NCI-H460 (cell line): ENCODE measurements at regions not wholly inside any gene's neighbourhood (a gene's known extent, or its start where the extent isn't known, plus 50 kb on each side); places are given as distances from the start of the nearest gene placed in this dataset.

ENCODE experiments used
- DNase-seq: peaks from one replicate; pipeline ENCODE4 v3.0.0-alpha.2; 2016; ENCODE audit warnings: low read depth; ENCODE audit errors: extremely low read depth

DNA sequence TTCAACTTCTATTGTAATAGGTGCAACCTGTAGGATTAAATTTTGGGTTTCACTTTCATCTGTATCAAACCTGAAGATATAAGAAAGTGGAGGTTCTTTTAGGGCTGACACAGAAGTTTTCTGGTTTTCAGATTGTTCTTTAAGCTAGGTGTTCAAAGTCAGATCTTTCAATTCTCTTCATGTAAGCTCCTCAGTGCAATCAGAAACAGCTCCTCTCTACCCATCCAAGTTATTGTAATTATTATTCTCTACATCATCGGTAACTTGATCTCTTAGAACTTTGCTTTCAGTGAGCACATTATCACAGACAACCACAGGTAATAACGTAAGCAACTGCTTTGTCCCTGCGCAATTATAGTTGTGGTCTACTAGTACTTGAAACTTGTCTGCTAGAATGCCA lies 179.4 kb downstream of the MYCN start:
- DNase-seq: no peak

DNA sequence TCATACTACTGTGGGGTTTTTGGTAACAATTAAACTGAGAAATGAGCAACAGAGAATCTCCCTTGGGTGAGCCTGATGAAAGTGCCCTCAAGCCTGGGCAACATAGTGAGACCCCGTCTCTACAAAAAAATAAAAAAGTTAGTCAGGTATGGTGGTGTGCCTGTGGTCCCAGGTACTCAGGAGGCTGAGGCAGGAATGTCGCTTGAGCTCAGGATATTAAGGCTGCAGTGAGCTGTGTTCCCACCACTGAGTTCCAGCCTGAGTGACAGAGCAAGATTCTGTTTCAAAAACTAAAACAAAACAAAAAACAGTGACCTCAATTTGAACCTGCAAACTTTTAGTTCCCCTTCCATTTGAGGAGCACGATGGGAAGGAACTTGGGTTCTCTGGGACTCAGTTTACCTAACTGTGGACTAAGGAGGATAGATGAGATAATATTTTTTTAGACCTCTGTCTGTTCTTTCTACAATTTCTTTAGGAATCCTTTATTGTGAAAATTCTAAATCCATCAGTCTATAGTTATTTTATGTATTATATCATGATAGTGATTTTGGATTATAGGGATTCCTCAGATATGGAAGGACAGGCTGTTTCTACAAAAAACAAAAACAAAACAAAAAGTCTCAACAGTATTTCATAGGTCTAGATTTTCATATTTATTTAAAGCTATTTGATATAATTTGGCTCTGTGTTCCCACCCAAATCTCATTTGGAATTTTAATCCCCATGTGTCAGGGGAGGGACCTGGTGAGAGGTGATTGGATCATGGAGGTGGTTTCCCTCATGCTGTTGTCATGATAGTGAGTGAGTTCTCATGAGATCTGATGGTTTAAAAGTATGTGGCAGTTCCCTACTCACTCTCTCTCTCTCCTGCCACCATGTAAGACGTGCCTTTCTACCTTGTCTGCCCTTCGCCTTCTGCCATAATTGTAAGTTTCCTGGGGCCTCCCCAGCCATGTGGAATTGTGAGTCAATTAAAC lies 178.6 kb downstream of the MYCN start:
- no peak for DNase-seq

DNA sequence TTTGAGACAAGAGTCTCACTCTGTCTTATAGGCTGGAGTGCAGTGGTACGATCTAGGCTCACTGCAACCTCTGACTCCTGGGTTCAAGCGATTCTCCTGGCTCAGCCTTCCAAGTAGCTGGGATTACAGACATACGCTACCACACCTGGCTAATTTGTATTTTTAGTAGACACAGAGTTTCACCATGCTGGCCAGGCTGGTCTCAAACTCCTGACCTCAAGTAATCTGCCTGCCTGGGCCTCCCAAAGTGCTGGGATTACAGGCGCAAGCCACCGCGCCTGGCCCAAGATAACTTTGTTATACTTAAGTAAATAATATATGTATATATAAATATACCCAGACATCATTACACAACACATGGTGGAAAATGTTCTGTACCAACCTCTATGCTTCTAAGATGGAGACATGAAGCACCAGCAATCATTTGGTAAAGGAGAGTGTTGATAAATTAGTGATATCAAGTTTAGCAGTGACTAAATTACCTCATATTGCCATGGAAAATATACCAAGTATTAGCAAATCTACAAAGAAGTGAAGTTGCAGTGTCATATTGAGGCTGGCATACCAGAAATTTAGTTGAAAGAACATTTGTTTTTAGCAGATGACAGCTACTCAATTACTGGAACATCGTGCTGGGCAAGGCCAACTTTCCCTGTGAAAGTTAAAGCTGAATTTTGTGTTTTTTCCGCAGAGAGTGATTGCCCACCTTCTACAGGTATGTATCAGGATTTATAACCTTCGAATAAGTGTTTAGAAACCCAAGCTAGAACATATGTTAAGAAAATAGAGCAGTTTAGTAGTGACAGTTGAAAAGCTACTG lies 177.7 kb downstream of the MYCN start:
- DNase-seq: no peak

DNA sequence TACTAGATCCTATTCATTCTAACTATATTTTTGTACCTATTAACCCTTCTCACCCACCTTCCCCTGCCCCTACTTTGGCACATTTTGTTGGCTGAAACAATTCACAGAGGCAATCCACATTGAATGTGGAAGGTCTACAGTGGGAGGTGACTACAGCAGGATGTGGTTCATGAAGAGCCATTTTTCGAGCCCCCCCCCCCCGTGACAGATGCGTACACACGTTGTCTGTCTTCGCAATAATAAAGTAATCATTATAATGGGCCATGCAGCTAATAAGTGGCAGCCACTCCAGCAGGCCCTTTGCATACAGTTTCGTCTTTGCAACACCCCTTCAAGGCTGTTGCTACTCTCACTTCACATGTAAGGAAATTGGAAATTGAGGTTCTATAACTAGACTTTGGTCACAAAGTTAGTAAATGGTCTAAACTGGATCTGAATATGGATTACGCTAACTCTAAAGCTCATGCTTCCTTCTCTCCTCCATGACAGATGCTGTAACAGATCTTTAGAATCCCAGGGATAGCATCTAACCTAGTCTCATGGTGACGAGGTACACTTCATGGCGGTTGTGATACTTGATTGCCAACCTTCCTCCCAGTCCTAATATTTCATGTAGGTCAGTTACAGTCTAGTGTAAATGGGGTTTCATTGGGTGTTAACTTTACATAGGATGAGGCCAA lies 176.8 kb downstream of the MYCN start:
- no peak for DNase-seq

DNA sequence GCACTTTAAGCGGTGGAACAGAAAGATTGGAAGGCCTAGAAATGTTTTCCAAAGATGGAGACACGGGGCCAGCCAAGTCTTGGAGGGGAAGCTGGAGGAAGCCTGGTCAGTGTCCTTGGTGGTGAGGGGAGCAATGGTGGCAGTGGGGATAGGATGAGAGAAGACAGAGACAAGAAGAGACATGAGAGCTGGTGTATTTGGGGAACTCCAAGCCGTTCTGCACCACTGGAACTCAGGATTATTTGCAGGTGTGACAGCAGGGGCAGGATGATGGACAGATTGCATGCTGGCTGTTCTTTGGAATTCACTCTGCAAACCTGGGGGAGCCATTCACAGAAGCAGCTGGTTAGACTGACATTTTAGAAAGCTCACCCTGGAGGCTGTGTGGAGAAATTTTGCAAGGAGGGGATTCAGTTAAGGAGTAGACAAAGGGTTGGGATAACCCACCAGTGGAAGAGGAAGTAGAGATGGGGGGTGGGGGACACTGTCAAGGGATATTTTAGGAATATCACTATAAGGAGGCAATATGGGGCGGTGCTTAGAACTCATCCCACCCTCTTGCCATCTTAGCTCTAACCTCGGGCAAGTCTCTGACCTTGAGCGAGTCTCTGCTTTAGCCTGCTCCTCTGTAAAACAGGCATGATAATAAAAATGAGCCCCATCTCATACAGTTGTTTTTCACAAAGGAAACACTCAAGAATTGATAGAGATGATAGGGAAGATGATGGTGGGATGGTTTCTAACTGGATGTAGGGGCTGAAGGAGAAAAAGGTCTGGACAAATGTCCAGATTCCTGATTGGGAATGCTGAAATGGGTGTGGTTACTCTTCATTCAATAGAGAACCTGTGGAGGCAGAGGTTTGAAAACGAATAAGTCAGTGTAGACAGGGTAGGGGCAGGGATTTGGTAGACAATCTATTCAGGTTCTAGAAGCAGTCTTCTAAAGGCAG lies 175.8 kb downstream of the MYCN start:
- no peak for DNase-seq

DNA sequence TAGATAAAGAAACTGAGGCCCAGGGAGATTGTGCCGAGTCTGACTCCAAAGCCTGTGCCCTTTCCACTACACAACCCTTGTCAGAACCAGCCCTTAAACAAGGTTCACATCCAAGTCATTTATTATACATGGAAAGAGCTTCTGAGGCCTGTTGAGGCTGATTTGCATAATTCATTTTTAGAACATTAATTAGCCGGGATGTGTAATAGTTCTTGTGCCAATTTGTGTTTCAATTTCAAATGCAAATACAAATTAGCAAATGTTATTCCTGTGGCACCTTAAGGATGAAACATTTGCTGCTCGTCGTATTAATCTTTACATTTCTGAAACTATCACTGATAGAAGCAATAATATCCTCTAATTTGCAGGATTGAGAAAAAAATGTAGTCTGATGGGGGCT lies 174.9 kb downstream of the MYCN start:
- no peak for DNase-seq

DNA sequence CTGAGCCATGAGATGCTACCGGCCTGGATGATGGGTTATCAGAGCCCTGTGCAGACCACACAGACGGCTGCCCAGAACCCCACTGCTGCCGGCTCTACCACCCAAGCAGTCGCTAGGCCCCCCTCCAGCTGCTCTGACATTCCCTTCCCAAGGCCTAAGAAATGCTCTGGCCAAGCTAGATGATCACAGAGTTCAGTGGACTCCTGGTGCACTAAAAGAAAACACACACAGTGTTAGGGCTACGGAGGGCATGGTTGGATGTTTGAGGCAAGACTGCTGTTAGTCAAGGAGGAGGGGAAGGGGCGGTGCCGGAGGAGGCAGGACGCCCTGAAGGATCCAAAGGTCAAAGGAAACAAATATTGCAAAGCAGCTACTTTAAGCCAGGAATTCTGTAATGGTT lies 174.5 kb downstream of the MYCN start:
- DNase-seq: no peak

DNA sequence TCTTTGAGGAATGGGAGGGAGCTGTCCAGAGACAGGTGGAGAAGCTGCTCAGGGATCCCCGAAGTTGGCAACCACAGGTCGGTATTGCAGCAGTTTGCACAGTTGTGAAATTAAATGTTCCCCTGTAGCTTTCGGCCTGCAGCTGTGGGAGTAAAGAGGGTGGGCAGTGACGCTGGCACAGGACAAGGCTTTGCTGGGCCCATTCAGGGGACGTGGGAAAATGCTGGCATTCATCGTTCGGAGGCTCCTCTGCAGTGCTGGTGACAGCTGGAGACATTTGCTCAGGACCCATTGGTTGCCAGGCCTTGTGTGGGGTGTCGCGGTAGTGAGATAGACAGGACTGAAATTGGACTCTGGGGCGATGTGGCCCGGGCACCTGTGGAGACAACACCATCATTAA lies 173.7 kb downstream of the MYCN start:
- no peak for DNase-seq

DNA sequence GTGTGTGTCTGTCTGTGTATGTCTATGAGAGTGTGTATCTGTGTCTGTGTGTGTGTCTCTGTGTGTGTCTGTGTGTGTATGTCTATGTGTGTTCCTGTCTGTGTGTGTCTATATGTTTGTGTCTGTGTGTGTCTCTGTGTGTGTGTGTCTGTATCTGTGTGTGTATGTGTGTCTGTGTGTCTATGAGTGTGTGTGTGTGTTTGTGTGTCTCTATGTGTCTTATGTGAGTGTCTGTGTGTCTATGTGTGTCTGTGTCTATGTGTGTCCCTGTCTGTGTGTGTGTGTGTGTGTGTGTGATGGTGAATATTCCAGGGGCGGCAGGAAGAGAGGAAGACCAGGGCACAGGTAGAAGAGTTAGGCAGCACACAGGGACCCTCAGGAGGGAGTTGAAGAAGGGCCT lies 173.2 kb downstream of the MYCN start:
- DNase-seq: no peak

DNA sequence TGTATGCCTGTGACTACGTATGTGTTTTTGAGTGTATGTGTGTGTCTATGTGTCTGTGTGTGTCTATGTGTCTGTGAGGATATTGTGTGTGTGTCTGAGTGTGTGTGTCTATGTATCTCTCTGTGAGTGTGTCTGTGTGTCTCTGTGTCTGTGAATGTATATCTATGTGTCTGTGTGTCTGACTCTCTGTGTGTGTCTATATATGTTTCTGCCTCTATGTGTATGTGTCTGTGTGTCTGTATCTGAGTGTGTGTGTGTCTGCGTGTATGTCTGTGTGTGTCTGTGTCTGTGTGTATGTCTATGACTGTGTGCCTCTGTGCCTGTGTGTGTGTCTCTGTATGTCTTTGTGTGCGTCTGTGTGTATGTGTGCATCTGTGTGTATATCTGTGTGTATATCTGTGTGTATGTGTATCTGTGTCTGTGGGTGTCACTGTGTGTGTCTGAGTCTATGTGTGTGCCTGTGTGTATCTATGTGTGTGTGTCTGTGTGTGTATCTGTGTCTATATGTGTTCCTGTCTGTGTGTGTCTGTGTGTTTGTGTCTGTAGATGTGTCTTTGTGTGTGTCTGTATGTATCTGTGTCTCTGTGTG lies 172.7 kb downstream of the MYCN start:
- DNase-seq: no peak

DNA sequence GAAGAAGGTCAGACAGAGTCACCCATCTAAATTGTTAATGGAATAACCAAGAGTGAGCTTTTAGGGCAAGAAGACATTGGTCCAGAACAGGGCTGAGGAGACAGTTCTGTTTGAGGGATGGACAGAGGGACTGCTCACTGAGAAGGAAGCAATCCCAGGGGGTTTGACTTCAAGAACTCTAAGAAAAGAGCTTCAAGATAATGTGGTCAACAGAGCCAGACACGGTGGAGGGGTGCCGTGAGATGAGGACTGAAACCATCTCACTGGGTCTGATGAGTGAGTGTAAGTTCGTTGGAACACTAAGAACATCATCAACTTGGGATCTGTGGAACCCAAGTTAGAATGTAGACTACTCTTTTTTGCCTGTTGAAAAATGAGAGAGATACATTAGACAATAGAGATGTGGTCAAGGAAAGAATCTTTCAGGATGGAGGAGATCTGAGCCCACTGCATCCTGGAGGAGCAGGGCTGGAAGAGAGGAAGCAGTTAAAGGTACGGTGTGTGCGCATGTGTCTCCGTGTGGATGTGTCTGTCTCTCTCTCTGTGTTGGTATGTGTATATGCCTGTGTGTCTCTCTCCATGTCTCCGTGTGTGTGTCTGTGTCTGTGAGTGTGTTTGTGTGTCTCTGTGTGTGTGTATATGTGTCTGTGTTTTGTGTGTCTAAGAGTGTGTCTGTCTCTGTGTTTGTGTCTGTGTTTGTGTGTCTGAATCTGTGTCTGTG lies 172.1 kb downstream of the MYCN start:
- no peak for DNase-seq

DNA sequence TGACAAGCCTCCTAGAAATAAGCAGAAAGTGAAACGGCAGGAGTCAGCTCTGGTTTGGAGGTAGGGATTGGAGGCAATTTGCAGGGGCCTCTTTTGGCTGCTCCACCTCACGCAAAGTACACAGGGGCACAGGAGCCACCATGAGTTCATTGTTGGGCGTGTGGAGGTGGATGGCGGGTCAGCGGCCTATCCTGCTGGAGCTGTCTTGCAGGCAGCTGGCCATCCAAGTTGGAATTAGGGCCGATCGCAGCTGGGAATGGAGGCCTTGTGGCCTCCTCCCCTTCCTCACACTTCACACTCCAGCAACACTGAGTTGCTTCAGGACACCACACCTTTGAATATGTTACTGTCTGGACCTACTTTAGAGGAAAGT lies 171.5 kb downstream of the MYCN start:
- no peak for DNase-seq

DNA sequence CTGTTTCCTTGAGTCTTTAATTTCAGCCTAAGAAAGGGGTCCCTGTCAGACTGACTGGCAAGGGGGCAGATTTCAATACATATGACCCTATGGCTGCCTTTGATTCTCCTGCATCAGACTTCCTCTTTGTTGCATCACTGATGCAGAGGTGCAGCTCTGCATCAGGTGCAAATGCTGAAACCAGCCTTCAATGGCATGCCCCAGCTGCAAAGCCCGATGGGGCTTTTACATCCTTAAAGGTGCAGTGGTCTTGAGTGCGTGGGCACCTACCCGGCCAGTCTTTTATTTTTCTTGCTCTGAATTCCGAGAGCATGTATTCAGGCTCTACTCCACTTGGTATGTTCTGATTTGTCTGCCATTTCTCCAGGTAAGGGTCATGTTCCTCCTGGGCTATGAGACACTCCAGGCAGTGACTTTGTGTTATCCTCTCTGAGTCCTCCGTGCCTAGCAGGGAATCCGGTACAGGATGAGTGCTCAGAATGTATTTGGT lies 169.5 kb downstream of the MYCN start:
- DNase-seq: no peak

DNA sequence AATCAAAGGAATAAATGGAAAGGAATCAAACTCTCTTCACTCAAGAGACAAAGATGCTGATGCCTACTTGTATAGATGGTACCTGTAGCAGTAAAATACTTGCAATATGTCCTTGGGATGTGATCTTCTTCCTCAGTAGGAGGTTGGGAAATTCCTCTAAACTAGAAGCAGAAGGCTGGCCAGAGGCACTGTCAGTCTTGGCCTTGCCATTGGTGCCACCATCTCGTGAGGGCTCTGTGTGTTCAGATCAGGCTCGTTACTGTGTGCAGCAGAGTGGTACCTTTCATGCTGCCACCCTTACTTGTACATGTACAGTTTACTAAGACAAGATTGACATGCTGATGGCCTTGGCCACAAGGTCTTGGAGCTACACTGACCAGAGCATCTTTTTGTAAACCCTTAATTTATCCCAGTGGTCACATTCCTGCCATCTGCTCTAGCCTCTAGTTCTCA lies 169.0 kb downstream of the MYCN start:
- no peak for DNase-seq

DNA sequence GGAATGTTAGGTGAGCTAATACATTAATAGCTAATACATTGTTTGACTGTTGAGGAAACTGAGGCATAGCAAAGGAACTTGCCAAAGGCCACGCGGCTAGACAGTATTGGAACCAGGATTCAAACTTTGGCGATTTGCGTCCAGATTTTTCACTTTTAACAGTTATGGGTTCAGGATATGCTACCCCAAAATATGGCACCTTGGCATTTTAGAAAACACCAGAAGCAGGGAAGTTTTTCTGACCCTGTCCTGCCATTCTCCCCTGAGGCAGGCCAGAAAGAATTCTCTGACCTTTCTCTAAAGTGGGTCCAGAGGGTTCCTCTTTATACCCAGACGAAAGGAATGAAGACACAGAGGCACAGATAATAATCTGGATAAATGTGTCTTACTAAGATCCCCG lies 166.9 kb downstream of the MYCN start:
- no peak for DNase-seq

DNA sequence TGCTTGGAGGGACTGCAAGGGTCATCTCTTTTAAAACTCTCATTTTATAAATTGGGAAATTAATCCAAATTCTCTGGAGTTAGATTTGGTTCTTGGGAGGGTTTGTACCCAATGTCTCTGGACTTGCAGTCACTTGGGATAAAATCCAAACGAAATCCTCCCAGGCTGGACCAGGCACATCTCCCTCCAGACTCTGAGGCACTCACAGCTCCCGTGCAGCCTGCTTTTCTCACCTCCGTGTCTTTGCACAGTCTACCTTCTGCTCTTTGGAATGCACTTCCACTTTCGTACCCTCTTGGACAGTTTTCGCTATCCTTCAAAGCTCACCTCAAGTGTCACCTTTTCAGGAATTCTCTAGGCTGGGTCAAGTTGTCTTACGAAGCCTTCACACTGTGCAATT lies 166.3 kb downstream of the MYCN start:
- DNase-seq: no peak

DNA sequence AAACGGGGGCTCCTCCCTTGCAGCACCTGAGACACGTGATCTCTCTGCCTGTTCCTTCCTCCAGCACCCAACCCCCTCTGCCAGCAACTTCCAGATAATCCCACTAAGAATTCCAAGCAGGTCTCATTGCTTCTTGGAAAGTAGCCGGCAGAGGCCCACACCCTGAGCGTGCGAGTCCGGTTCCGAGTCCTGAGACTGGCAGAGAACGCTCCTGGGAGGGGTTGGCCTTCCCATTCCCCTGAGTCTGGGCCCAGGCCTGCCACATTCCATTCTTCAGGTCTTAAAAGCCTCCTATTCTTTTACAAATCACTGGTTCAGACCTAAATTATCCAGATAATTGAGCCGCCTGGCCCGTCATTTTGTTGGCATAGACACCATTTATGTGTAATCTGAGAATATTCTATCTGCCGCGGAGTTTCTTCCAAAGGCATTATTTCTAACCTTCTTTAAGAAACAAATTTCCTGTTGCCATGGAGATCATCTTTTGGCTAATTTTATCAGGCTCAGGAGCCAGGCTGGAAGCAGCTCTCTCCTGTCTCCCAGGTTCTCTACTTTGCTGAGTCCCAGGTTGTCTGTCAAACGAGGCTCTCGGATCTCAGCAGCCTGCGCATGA lies 165.4 kb downstream of the MYCN start:
- no peak for DNase-seq

DNA sequence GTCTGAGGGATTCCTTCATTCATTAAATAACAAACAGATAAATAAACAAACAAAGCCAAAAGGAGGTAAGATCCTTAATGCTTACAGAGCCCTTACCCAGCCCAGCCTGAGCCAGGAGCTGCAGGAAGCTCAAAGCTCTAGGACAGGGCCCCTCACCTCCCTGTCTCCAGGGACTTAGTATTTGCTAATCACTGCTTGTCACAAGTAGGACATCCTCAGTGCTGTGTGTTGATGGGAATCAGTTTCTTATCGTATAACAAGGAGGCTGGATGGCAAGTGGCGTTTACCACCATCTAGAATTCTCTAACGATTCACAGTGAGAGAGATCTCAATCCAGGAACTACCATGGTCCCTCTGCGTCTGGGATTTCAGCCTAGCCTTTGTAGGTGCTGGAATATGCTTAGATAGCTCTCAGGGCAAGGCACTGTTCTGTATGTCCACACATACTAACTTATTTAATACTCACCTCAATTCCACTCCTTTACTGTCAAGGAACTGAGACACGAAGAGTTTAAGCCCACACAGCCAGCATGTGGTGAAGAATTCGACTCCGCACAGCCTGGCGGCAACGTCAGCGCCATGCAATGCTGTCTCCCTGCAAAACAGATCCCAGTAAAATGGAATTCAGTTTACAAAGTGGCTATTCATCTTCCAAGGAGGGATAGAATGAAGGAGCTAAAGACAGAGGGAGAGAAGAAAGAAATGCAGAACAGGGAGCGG lies 164.8 kb downstream of the MYCN start:
- no peak for DNase-seq
